PC-3 (cell line): ENCODE measurements at regions not wholly inside any gene's neighbourhood (a gene's known extent, or its start where the extent isn't known, plus 50 kb on each side); places are given as distances from the start of the nearest gene placed in this dataset.

ENCODE experiments used
- ATAC-seq: fragments of 200-7000 bp; cut with Tn5 transposase; 2 replicates; pipeline ENCODE4 v1.9.1; 2020; ENCODE audit warnings: mild to moderate bottlenecking, moderate library complexity
- BruUV-seq: library from RNA; stranded (reverse); fragments of 400-500 nt; replicated peaks from 2 replicates; lab custom pipeline; 2021; lab: Mats Ljungman, UMichigan
- CTCF ChIA-PET: fragments of 300-600 bp; sonication (Branson Sonifier 250); formaldehyde crosslinking; loops from one replicate; lab custom pipeline; 2022; ENCODE audit warnings: antibody characterized with exemption; lab: Charles Lee
- POLR2A ChIA-PET: fragments of 300-600 bp; sonication (Branson Sonifier 250); formaldehyde crosslinking; loops from one replicate; lab custom pipeline; 2022; ENCODE audit warnings: antibody characterized with exemption; ENCODE audit not compliant: unreplicated experiment; lab: Charles Lee
- DNase-seq: peaks from one replicate; pipeline ENCODE4 v3.0.0-alpha.2; 2015
- H2AFZ ChIP-seq: fragments of 300-600 bp; sonication (generic); 2 replicates; pipeline ENCODE4 v1.6.0; 2016; ENCODE audit warnings: antibody characterized with exemption, low read length
- H3F3A ChIP-seq: fragments of 300-600 bp; sonication (generic); one replicate; pipeline ENCODE4 v1.6.0; 2017; ENCODE audit warnings: antibody characterized with exemption, low read length, control low read depth, mild to moderate bottlenecking; ENCODE audit not compliant: unreplicated experiment
- H3K27ac ChIP-seq: fragments of 300-600 bp; sonication (generic); 2 replicates; pipeline ENCODE4 v1.5.1; 2016; ENCODE audit warnings: mild to moderate bottlenecking, low read length
- H3K27me3 ChIP-seq: fragments of 300-600 bp; sonication (generic); 2 replicates; pipeline ENCODE4 v1.6.1; 2016; ENCODE audit warnings: low read length, mixed read lengths
- H3K36me3 ChIP-seq: fragments of 300-600 bp; sonication (generic); 2 replicates; pipeline ENCODE4 v1.6.1; 2016; ENCODE audit warnings: low read depth, mixed run types, low read length, mixed read lengths
- H3K4me1 ChIP-seq: fragments of 300-600 bp; sonication (generic); 2 replicates; pipeline ENCODE4 v1.5.1; 2016; ENCODE audit warnings: low read length; ENCODE audit not compliant: insufficient read depth
- H3K4me2 ChIP-seq: fragments of 300-600 bp; sonication (generic); 2 replicates; pipeline ENCODE4 v1.6.0; 2016; ENCODE audit warnings: low read length
- H3K4me3 ChIP-seq: fragments of 300-600 bp; sonication (generic); 2 replicates; pipeline ENCODE4 v1.5.1; 2016; ENCODE audit warnings: mild to moderate bottlenecking, low read length, mixed read lengths
- H3K79me2 ChIP-seq: fragments of 300-600 bp; sonication (generic); 2 replicates; pipeline ENCODE4 v1.6.1; 2017; ENCODE audit warnings: low read length, mixed read lengths
- H3K9ac ChIP-seq: fragments of 300-600 bp; sonication (generic); 2 replicates; pipeline ENCODE4 v1.6.0; 2016; ENCODE audit warnings: mild to moderate bottlenecking, low read length
- H3K9me2 ChIP-seq: fragments of 300-600 bp; sonication (generic); replicated peaks from 2 replicates; pipeline ENCODE4 v1.6.1; 2016; ENCODE audit warnings: mixed run types, low read length, mixed read lengths
- H3K9me3 ChIP-seq: fragments of 300-600 bp; sonication (generic); 2 replicates; pipeline ENCODE4 v1.6.1; 2016; ENCODE audit warnings: low read length, mixed read lengths
- H4K20me1 ChIP-seq: fragments of 300-600 bp; sonication (generic); 2 replicates; pipeline ENCODE4 v1.6.1; 2016; ENCODE audit warnings: low read length, mixed read lengths
- EZH2 ChIP-seq: fragments of 300-600 bp; sonication (generic); IDR thresholded peaks from one replicate; pipeline ENCODE4 v1.6.1; 2017; ENCODE audit warnings: antibody characterized with exemption, mild to moderate bottlenecking, low read length; ENCODE audit not compliant: unreplicated experiment
- EZH2phosphoT487 ChIP-seq: fragments of 300-600 bp; sonication (generic); IDR thresholded peaks from 2 replicates; pipeline ENCODE4 v1.6.1; 2018; ENCODE audit warnings: mild to moderate bottlenecking, antibody characterized with exemption, low read length, borderline replicate concordance
- intact Hi-C: fragments of 100-400 bp; cut with micrococcal nuclease; formaldehyde crosslinking; loops from 2 replicates; pipeline ENCODE4 v1.9.0; 2023
- TF ChIP-seq, protein P1 (sequence below): fragments of 300-600 bp; sonication (generic); conservative IDR thresholded peaks from 2 replicates; pipeline ENCODE4 v1.5.1; 2017; ENCODE audit warnings: antibody characterized with exemption, low read depth, mild to moderate bottlenecking, low read length

DNA sequence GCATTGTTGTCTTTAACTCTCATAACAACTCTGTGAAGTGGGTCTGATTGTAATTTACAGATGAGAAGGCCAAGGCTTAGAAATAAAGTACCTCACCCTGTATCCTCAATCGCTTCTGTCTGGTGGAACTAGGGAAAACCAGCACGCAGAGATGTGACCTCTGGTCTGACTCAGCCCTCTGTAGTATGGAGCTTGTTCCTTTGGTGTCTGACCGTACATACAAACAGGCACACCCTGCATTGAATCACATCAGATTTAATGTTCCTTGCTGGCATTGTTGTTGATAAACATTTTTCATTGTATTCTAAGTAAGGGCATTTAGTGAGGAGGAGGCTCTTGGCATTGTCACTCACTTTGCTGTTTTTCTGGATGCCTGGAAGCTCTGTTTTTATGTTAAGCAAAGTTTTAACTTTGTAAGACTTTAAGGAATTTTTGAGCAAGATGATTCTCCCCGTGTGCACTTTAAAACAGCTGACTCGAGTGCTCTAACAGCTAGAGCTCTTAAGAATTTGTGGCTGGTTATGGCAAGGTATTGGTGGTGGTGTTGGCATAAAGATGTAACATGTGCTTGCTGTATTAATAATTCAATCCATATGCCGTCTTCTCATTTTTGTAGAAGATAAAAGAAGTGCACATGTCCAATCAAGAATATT is 89.0 kb upstream of the SPATA13 start:
- no peaks in the 10 kb centered on the region for H3K9me2 ChIP-seq
- ChIA-PET CTCF (no interaction called here), POLR2A (no interaction called here)
- DNase-seq (peak; percentile 60), ATAC-seq (peak; percentile 74)
- no peaks in the 10 kb centered on the region for H3K79me2 ChIP-seq
- H2AFZ ChIP-seq = no peak overlapping the region
- intact Hi-C loops = no loop called here
- TF ChIP-seq, protein P1, sequence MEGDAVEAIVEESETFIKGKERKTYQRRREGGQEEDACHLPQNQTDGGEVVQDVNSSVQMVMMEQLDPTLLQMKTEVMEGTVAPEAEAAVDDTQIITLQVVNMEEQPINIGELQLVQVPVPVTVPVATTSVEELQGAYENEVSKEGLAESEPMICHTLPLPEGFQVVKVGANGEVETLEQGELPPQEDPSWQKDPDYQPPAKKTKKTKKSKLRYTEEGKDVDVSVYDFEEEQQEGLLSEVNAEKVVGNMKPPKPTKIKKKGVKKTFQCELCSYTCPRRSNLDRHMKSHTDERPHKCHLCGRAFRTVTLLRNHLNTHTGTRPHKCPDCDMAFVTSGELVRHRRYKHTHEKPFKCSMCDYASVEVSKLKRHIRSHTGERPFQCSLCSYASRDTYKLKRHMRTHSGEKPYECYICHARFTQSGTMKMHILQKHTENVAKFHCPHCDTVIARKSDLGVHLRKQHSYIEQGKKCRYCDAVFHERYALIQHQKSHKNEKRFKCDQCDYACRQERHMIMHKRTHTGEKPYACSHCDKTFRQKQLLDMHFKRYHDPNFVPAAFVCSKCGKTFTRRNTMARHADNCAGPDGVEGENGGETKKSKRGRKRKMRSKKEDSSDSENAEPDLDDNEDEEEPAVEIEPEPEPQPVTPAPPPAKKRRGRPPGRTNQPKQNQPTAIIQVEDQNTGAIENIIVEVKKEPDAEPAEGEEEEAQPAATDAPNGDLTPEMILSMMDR = no peak
- TF ChIP-seq EZH2phosphoT487 (no peak), EZH2 (no peak)
- no TSS peak for BruUV-seq
- no peak overlapping the region for H3K4me3 ChIP-seq
- peaks cover 35% of the 10 kb centered on the region for H3K4me1 ChIP-seq
- no peak overlapping the region for H3K9ac ChIP-seq
- no peaks in the 10 kb centered on the region for H3K27me3 ChIP-seq
- H3K9me3 ChIP-seq = no peaks in the 10 kb centered on the region
- H3K4me2 ChIP-seq = no peak overlapping the region
- H3K36me3 ChIP-seq = no peaks in the 10 kb centered on the region
- no peak overlapping the region for H3K27ac ChIP-seq
- peaks cover 14% of the 10 kb centered on the region for H3F3A ChIP-seq
- H4K20me1 ChIP-seq = no peaks in the 10 kb centered on the region

DNA sequence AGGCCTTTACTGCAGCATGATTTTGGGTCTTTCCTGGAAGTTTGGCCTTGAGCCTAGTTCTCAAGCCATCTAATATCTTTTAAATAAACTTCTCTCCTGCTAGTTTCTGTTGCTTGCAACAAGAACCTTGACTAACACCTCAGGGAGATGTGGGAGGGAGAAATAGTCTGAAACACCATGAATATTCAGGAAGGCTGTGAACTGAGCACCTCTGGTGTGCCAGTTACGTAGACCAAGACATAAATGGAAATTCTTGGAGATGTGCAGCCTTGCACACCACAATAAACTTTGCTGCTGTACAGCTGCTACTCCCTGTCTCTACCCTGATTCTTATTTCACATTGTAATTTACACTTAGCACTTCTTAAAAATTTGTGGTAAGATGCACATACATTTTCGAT is 86.9 kb upstream of the SPATA13 start:
- H3K36me3 ChIP-seq = no peaks in the 10 kb centered on the region
- ChIA-PET CTCF (no interaction called here), POLR2A (no interaction called here)
- H3K4me1 ChIP-seq = peaks cover 37% of the 10 kb centered on the region
- H3F3A ChIP-seq = peaks cover 14% of the 10 kb centered on the region
- no peaks in the 10 kb centered on the region for H4K20me1 ChIP-seq
- no peaks in the 10 kb centered on the region for H3K9me3 ChIP-seq
- no peaks in the 10 kb centered on the region for H3K27me3 ChIP-seq
- H3K27ac ChIP-seq = no peak overlapping the region
- H3K9me2 ChIP-seq = no peaks in the 10 kb centered on the region
- BruUV-seq = no TSS peak
- DNase-seq (no peak), ATAC-seq (no peak)
- H3K9ac ChIP-seq = no peak overlapping the region
- intact Hi-C loops = loop anchor here (2.0 kb wide), 2 partner anchors 21 to 87 kb away; partner anchors contain the start of gene SPATA13
- H3K79me2 ChIP-seq = no peaks in the 10 kb centered on the region
- H3K4me2 ChIP-seq = no peak overlapping the region
- no peak for TF ChIP-seq EZH2
- TF ChIP-seq, protein P1 = no peak
- no peak for TF ChIP-seq EZH2phosphoT487
- no peak overlapping the region for H2AFZ ChIP-seq
- no peak overlapping the region for H3K4me3 ChIP-seq

DNA sequence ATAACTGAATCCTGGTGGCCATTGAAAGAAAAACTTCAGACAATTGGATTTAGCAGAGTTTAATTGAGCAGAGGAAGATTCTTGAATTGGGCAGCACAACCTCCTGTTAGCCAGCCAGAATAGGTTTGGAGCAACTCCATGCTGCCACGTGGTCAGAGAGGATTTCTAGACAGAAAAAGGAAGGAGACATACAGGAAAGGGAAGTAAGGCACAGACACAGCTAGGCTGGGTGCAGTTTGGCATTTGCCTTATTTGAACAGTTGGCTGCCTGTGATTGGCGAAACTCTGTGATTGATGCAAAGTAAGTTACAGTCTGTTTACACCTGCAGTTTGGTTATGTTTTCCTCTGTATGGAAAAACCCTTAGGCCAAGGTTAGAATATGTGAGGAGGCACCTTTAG is 85.8 kb upstream of the SPATA13 start:
- Histone ChIP-seq H3K36me3 (no peaks in the 10 kb centered on the region), H2AFZ (peak overlapping the region; percentile 57; the same call in 1 of the 2 replicates), H3K4me1 (peaks cover 37% of the 10 kb centered on the region), H3K27ac (peak overlapping the region; percentile 89), H3F3A (peaks cover 14% of the 10 kb centered on the region), H3K79me2 (no peaks in the 10 kb centered on the region), H3K4me2 (peak overlapping the region; percentile 53), H3K9me3 (no peaks in the 10 kb centered on the region), H3K27me3 (no peaks in the 10 kb centered on the region), H3K9ac (peak overlapping the region; percentile 58), H3K4me3 (no peak overlapping the region), H3K9me2 (no peaks in the 10 kb centered on the region), H4K20me1 (no peaks in the 10 kb centered on the region)
- TF ChIP-seq, protein P1 = no peak
- TF ChIP-seq EZH2 (no peak), EZH2phosphoT487 (no peak)
- POLR2A ChIA-PET = interaction anchor here (0.6 kb wide), 1 partner anchor 86 kb away, joined by 3 read pairs; no protein-coding TSS in a partner anchor
- DNase-seq (peak; percentile 54), ATAC-seq (peak; percentile 58)
- no TSS peak for BruUV-seq
- CTCF ChIA-PET = no interaction called here
- intact Hi-C loops = loop anchor here (1.0 to 2.0 kb wide), 3 partner anchors 22 to 86 kb away; partner anchors contain the start of gene SPATA13
